ENCODE measurements at regions not wholly inside any gene's neighbourhood (a gene's known extent, or its start where the extent isn't known, plus 50 kb on each side); places are given as distances from the start of the nearest gene placed in this dataset.

DNA sequence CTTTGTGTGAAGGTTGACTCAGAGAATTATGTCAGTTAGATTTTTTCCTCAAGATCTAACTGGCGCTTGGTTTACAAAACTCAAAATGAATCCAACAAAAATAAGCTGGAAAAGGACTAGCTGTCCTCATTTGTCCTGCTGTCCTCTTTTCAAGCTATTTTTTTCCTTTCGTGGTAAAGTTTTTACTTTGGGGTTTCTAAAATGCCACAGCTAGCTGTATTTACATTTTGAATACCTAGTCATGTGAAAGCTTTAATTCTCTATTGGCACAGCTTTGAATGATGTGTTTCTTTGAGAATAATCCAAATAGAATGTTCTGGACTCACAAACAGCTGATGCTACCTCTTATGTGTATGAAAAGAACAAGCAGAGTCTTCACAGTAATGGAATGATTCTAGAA lies 673.6 kb upstream of the NR5A2 start:
- TF ChIP-seq, protein P1, sequence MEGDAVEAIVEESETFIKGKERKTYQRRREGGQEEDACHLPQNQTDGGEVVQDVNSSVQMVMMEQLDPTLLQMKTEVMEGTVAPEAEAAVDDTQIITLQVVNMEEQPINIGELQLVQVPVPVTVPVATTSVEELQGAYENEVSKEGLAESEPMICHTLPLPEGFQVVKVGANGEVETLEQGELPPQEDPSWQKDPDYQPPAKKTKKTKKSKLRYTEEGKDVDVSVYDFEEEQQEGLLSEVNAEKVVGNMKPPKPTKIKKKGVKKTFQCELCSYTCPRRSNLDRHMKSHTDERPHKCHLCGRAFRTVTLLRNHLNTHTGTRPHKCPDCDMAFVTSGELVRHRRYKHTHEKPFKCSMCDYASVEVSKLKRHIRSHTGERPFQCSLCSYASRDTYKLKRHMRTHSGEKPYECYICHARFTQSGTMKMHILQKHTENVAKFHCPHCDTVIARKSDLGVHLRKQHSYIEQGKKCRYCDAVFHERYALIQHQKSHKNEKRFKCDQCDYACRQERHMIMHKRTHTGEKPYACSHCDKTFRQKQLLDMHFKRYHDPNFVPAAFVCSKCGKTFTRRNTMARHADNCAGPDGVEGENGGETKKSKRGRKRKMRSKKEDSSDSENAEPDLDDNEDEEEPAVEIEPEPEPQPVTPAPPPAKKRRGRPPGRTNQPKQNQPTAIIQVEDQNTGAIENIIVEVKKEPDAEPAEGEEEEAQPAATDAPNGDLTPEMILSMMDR (conservative IDR thresholded peaks at IDR 0.05; ENCODE audit: low read depth, low read length): no peak
- no peak overlapping the region for H3K4me3 ChIP-seq (ENCODE audit: low read depth, low read length)
- no peak for DNase-seq (ENCODE audit: low read depth)

DNA sequence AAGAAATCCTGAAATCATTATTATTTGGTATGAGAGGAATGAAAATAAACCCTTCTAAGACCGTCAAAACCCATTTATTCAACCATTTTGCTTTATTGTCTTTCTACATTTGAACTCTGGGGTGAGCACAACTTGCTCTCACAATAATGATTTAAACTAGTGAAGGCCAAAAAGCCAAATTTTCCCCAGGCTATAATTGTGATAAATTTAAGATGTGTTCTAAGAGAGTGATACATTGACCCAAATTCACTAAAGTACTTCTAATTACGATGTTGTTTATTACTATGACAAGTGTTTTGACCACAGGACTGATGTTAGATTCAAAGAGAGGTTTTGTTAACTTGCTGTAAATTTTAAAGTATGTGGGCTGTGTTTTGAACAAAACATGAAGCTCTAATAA lies 670.9 kb upstream of the NR5A2 start:
- TF ChIP-seq, protein P1 (conservative IDR thresholded peaks at IDR 0.05; ENCODE audit: low read depth, low read length): no peak
- no peak for DNase-seq (ENCODE audit: low read depth)
- no peak overlapping the region for H3K4me3 ChIP-seq (ENCODE audit: low read depth, low read length)

DNA sequence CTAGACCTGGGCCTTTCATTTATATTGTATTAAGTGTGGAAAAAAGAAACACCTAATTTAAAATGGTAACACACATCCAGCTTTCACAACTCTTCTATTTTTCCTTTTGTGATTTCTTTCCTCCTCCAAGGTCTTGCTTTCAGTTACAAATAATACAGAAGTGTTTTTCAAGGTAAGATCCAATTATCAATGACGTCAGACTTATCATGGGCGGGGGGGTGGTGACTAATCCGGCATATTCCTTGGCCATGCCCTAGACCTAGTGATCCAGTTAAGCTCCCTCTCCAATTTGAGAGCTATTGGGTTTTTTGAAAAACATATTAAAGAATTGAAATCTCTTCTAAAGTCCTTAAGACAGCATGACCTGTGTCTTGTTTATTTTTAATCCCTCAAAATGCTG lies 669.9 kb upstream of the NR5A2 start:
- TF ChIP-seq, protein P1 (conservative IDR thresholded peaks at IDR 0.05; ENCODE audit: low read depth, low read length): no peak
- no peak overlapping the region for H3K4me3 ChIP-seq (ENCODE audit: low read depth, low read length)
- DNase-seq (ENCODE audit: low read depth): no peak

DNA sequence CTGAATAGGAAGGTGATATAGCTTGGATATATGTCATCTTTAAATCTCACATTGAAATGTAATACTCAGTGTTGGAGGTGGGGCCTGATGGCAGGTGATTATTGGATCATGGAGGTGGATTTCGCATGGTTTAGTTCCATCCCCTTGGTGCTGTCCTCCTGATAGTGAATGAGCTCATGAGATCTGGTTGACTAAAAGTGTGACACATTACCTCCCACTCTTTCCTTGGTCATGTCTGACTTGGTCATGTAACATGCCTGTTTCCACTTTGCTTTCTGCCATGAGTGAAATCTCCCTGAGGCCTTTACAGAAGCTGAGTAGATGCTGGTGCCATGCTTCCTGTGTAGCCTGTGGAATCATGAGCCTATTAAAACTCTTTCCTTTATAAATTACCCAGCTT lies 664.5 kb upstream of the NR5A2 start:
- no peak overlapping the region for H3K4me3 ChIP-seq (ENCODE audit: low read depth, low read length)
- DNase-seq (ENCODE audit: low read depth): no peak
- TF ChIP-seq, protein P1 (conservative IDR thresholded peaks at IDR 0.05; ENCODE audit: low read depth, low read length): no peak

DNA sequence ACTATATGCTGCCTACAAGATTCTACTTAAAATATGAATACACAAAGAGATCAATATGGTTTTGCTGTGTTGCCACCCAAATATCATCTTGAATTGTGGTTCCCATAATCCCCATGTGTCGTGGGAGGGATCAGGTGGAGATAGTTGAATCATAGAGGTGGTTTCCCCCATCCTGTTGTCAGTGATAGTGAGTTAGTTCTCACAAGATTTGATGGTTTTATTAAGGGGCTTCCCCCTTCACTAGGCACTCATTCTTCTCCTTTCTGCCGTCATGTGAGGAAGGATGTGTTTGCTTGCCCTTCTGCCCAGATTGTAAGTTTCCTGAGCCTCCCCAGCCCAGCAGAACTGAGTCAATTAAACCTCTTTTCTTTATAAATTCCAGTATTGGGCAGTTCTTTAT lies 654.4 kb upstream of the NR5A2 start:
- no peak for DNase-seq (ENCODE audit: low read depth)
- TF ChIP-seq, protein P1 (conservative IDR thresholded peaks at IDR 0.05; ENCODE audit: low read depth, low read length): no peak
- no peak overlapping the region for H3K4me3 ChIP-seq (ENCODE audit: low read depth, low read length)

DNA sequence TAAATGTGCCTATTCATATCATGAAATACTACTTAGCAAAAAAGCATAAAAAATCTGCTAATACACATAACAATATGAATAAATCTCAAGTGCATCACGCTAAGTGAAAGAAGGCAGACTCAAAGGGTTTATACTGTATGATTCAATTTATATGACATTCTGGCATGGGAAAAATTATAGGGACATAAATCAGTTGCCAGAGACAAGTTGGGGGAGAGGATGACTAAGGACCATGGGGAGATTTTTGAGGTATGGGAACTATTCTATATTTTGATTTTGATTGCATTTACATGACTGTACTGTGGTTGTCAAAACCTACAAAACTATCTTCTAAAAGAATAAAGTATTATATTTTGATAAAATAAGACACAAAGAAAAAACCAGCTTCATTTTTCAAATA lies 650.3 kb upstream of the NR5A2 start:
- no peak for DNase-seq (ENCODE audit: low read depth)
- no peak overlapping the region for H3K4me3 ChIP-seq (ENCODE audit: low read depth, low read length)
- TF ChIP-seq, protein P1 (conservative IDR thresholded peaks at IDR 0.05; ENCODE audit: low read depth, low read length): no peak

DNA sequence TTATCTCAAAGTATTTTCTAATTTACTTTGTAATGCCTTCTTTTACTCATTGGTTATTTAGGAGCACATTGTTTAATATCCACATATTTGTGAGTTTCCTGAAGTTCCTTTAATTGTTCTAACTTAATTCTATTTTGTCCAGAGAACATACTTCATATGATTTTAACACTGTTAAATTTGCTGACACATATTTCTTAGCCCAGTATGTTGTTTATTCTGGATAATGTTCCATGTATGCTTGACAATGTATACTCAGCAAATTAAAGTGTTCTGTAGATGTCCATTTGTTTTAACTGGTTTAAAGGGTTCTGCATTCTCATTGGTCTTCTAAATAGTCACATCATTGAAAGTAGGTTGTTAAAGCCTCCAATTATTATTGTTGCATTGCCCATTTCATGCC lies 643.7 kb upstream of the NR5A2 start:
- DNase-seq (ENCODE audit: low read depth): no peak
- H3K4me3 ChIP-seq (ENCODE audit: low read depth, low read length): no peak overlapping the region
- TF ChIP-seq, protein P1 (conservative IDR thresholded peaks at IDR 0.05; ENCODE audit: low read depth, low read length): no peak

Measured in epithelial cell of proximal tubule (primary cell).